Glomerular visceral epithelial cell (primary cell): ENCODE measurements at regions not wholly inside any gene's neighbourhood (a gene's known extent, or its start where the extent isn't known, plus 50 kb on each side); places are given as distances from the start of the nearest gene placed in this dataset.

Source experiments
- DNase-seq: peaks from one replicate; pipeline ENCODE4 v3.0.0-alpha.2; 2016; ENCODE audit errors: extremely low spot score

GRCh38 chr10:78684947-78685346 is 383.8 kb upstream of the ZMIZ1 start:
- DNase-seq: no peak

- DNase-seq: peak; percentile 16
Measured at GRCh38 chr10:78685466-78686103, 383.2 kb upstream of the ZMIZ1 start.

- no peak for DNase-seq
Measured at GRCh38 chr10:78686444-78687060, 382.2 kb upstream of the ZMIZ1 start.

GRCh38 chr10:78687626-78688025 is 381.1 kb upstream of the ZMIZ1 start:
- no peak for DNase-seq

GRCh38 chr10:78688230-78688900 is 380.4 kb upstream of the ZMIZ1 start:
- DNase-seq: peak; percentile 13

GRCh38 chr10:78688901-78689583 is 379.7 kb upstream of the ZMIZ1 start:
- DNase-seq: no peak

- no peak for DNase-seq
Measured at GRCh38 chr10:78689584-78689935, 379.2 kb upstream of the ZMIZ1 start.

GRCh38 chr10:78690354-78691111 is 378.2 kb upstream of the ZMIZ1 start:
- no peak for DNase-seq

- DNase-seq: no peak
Measured at GRCh38 chr10:78691301-78692030, 377.3 kb upstream of the ZMIZ1 start.

- no peak for DNase-seq
Measured at GRCh38 chr10:78692071-78692470, 376.7 kb upstream of the ZMIZ1 start.

- DNase-seq: no peak
Measured at GRCh38 chr10:78695846-78696245, 372.9 kb upstream of the ZMIZ1 start.

- no peak for DNase-seq
Measured at GRCh38 chr10:78696791-78697395, 371.9 kb upstream of the ZMIZ1 start.

- DNase-seq: no peak
Measured at GRCh38 chr10:78699971-78700370, 368.8 kb upstream of the ZMIZ1 start.

GRCh38 chr10:78700413-78700812 is 368.4 kb upstream of the ZMIZ1 start:
- DNase-seq: no peak

GRCh38 chr10:78700816-78701520 is 367.8 kb upstream of the ZMIZ1 start:
- DNase-seq: no peak

GRCh38 chr10:78702186-78702585 is 366.6 kb upstream of the ZMIZ1 start:
- no peak for DNase-seq

- no peak for DNase-seq
Measured at GRCh38 chr10:78702876-78703275, 365.9 kb upstream of the ZMIZ1 start.

- peak; percentile 7 for DNase-seq
Measured at GRCh38 chr10:78703593-78703992, 365.2 kb upstream of the ZMIZ1 start.

GRCh38 chr10:78706256-78706655 is 362.5 kb upstream of the ZMIZ1 start:
- no peak for DNase-seq
